HCT116 (cell line): ENCODE measurements at regions not wholly inside any gene's neighbourhood (a gene's known extent, or its start where the extent isn't known, plus 50 kb on each side); places are given as distances from the start of the nearest gene placed in this dataset.

Source experiments
- ATAC-seq: fragments of 200-7000 bp; cut with Tn5 transposase; 2 replicates; pipeline ENCODE4 v1.9.1; 2020; ENCODE audit warnings: mild to moderate bottlenecking, moderate library complexity
- BruUV-seq: library from RNA; stranded (reverse); fragments of 400-500 nt; replicated peaks from 2 replicates; lab custom pipeline; 2021; lab: Mats Ljungman, UMichigan
- CTCF ChIA-PET: fragments of 300-600 bp; sonication (Branson Sonifier 250); formaldehyde crosslinking; loops from one replicate; lab custom pipeline; 2021; ENCODE audit warnings: antibody characterized with exemption; lab: Charles Lee
- POLR2A ChIA-PET: fragments of 300-600, 350-600 bp; sonication (Branson Sonifier 250); formaldehyde crosslinking; loops from one replicate; lab custom pipeline; 2021; ENCODE audit warnings: antibody characterized with exemption; lab: Charles Lee
- RAD21 ChIA-PET, 2 experiments: fragments of 300-600 bp; sonication (Branson Sonifier 250); formaldehyde crosslinking; loops; one replicate each; lab custom pipeline; 2023; ENCODE audit warnings: low total read pairs in 2 of 2; ENCODE audit not compliant: uncharacterized antibody in 2 of 2, unreplicated experiment in 2 of 2, low non-redundant PET in 1 of 2; lab: Charles Lee
- DNase-seq: peaks from one replicate; pipeline ENCODE4 v3.0.0-alpha.2; 2010; ENCODE audit warnings: low read depth, low spot score
- H2AFZ ChIP-seq: fragments of 200-600 bp; shearing (Covaris generic), sonication (generic); 2 replicates; pipeline ENCODE4 v1.6.1; 2017; ENCODE audit warnings: low read depth, mixed run types, mixed read lengths, antibody characterized with exemption, low read length; ENCODE audit not compliant: poor library complexity, severe bottlenecking
- H3K27ac ChIP-seq: 2 replicates; pipeline ENCODE4 v1.5.1; 2012; ENCODE audit warnings: low read depth, low read length
- H3K27me3 ChIP-seq: fragments of 200-600 bp; sonication (generic); 2 replicates; pipeline ENCODE4 v1.6.1; 2016; ENCODE audit warnings: mixed run types, low read length, mixed read lengths; ENCODE audit not compliant: insufficient read depth
- H3K36me3 ChIP-seq, 2 experiments: fragments of 200-500 bp in 1 of 2; fragments of 200-600 bp in 1 of 2; sonication (Bioruptor generic) in 1 of 2; sonication (generic) in 1 of 2; 2 replicates each; pipeline versions ENCODE4 v1.5.1 to v1.6.1; 2014 to 2016; ENCODE audit warnings: low read length in 2 of 2, inconsistent platforms in 1 of 2, mixed read lengths in 1 of 2, mixed run types in 1 of 2; ENCODE audit not compliant: insufficient read depth in 2 of 2, control insufficient read depth in 1 of 2
- H3K4me1 ChIP-seq, 2 experiments: fragments of 200-600 bp in 1 of 2; sonication (generic) in 1 of 2; 2 replicates each; pipeline versions ENCODE4 v1.5.1 to v1.6.1; 2012 to 2017; ENCODE audit warnings: low read length in 2 of 2, inconsistent platforms in 1 of 2, mild to moderate bottlenecking in 1 of 2, mixed read lengths in 1 of 2, mixed run types in 1 of 2, moderate library complexity in 1 of 2; ENCODE audit not compliant: insufficient read depth in 2 of 2, control insufficient read depth in 1 of 2
- H3K4me2 ChIP-seq: fragments of 200-600 bp; sonication (generic); 2 replicates; pipeline ENCODE4 v1.6.1; 2017; ENCODE audit warnings: mixed run types, low read length, mixed read lengths
- H3K4me3 ChIP-seq, 2 experiments: fragments of 200-600 bp in 1 of 2; sonication (generic) in 1 of 2; replicated peaks in 1 of 2; 2 replicates each; pipeline ENCODE4 v1.5.1; 2011 to 2016; ENCODE audit warnings: low read length in 2 of 2, control low read depth in 1 of 2, low read depth in 1 of 2, mild to moderate bottlenecking in 1 of 2, mixed read lengths in 1 of 2, mixed run types in 1 of 2
- H3K79me2 ChIP-seq: fragments of 200-600 bp; sonication (generic); 2 replicates; pipeline ENCODE4 v1.6.1; 2017; ENCODE audit warnings: mild to moderate bottlenecking, mixed run types, low read length, moderate library complexity, mixed read lengths; ENCODE audit not compliant: insufficient read depth
- H3K9ac ChIP-seq: fragments of 200-600 bp; sonication (generic); 2 replicates; pipeline ENCODE4 v1.6.1; 2016; ENCODE audit warnings: low read length, mixed read lengths
- H3K9me2 ChIP-seq: fragments of 200-600 bp; sonication (generic), shearing (Covaris generic); 2 replicates; pipeline ENCODE4 v1.6.1; 2017; ENCODE audit warnings: mixed run types, mild to moderate bottlenecking, moderate library complexity; ENCODE audit not compliant: insufficient read depth
- H3K9me3 ChIP-seq, 2 experiments: fragments of 200-500 bp in 1 of 2; fragments of 200-600 bp in 1 of 2; sonication (Bioruptor generic) in 1 of 2; sonication (generic) in 1 of 2; 2 replicates each; pipeline ENCODE4 v1.6.1; 2014 to 2017; ENCODE audit warnings: low read length in 2 of 2, mixed read lengths in 2 of 2, inconsistent platforms in 1 of 2, low read depth in 1 of 2, mild to moderate bottlenecking in 1 of 2, mixed run types in 1 of 2, moderate library complexity in 1 of 2; ENCODE audit not compliant: control insufficient read depth in 1 of 2, insufficient read depth in 1 of 2
- H4K20me1 ChIP-seq: fragments of 200-600 bp; sonication (generic), shearing (Covaris generic); 2 replicates; pipeline ENCODE4 v1.6.1; 2017; ENCODE audit warnings: mixed run types, mild to moderate bottlenecking, moderate library complexity; ENCODE audit not compliant: insufficient read depth
- ATF3 ChIP-seq: IDR thresholded peaks from 2 replicates; pipeline ENCODE4 v1.6.1; 2012
- CTCF ChIP-seq, 3 experiments: fragments of 200-600 bp in 1 of 3; sonication (generic) in 1 of 3; IDR thresholded peaks in 2 of 3; conservative IDR thresholded peaks in 1 of 3; 2 replicates each; pipeline ENCODE4 v1.5.1; 2012 to 2017; ENCODE audit warnings: low read depth in 2 of 3, low read length in 2 of 3, antibody characterized with exemption in 1 of 3, borderline replicate concordance in 1 of 3, control low read depth in 1 of 3, mild to moderate bottlenecking in 1 of 3, mixed read lengths in 1 of 3, mixed run types in 1 of 3, moderate library complexity in 1 of 3; ENCODE audit not compliant: insufficient read depth in 1 of 3
- EGR1 ChIP-seq: IDR thresholded peaks from 2 replicates; pipeline ENCODE4 v1.6.1; 2012; ENCODE audit warnings: low read depth
- ELF1 ChIP-seq: IDR thresholded peaks from 2 replicates; pipeline ENCODE4 v1.6.1; 2012; ENCODE audit warnings: low read depth, borderline replicate concordance
- EZH2 ChIP-seq: fragments of 200-600 bp; sonication (generic); IDR thresholded peaks from 2 replicates; pipeline ENCODE4 v1.6.1; 2017; ENCODE audit warnings: antibody characterized with exemption, mixed run types
- FOSL1 ChIP-seq: IDR thresholded peaks from 2 replicates; pipeline ENCODE4 v1.6.1; 2012; ENCODE audit warnings: low read depth
- MAX ChIP-seq: IDR thresholded peaks from 2 replicates; pipeline ENCODE4 v1.6.1; 2012
- POLR2A ChIP-seq: IDR thresholded peaks from 2 replicates; pipeline ENCODE4 v1.7.0; 2011; ENCODE audit warnings: borderline replicate concordance; ENCODE audit not compliant: insufficient read depth, insufficient read length; ENCODE audit errors: extremely low read depth
- POLR2AphosphoS5 ChIP-seq: IDR thresholded peaks from 2 replicates; pipeline ENCODE4 v1.6.1; 2011; ENCODE audit warnings: mild to moderate bottlenecking, low read depth, low read length, moderate library complexity
- RAD21 ChIP-seq: IDR thresholded peaks from 2 replicates; pipeline ENCODE4 v1.6.1; 2012; ENCODE audit warnings: low read depth, mild to moderate bottlenecking
- REST ChIP-seq: IDR thresholded peaks from 2 replicates; pipeline ENCODE4 v1.6.1; 2012; ENCODE audit warnings: low read depth
- SIN3A ChIP-seq: IDR thresholded peaks from 2 replicates; pipeline ENCODE4 v1.6.1; 2012; ENCODE audit warnings: low read depth
- SRF ChIP-seq: IDR thresholded peaks from 2 replicates; pipeline ENCODE4 v1.6.1; 2012; ENCODE audit warnings: low read depth
- TCF7L2 ChIP-seq: IDR thresholded peaks from 2 replicates; pipeline ENCODE4 v1.7.0; 2011; ENCODE audit warnings: borderline replicate concordance, inconsistent platforms; ENCODE audit not compliant: insufficient read depth, insufficient read length; ENCODE audit errors: extremely low read depth
- YY1 ChIP-seq: IDR thresholded peaks from 2 replicates; pipeline ENCODE4 v1.6.1; 2011; ENCODE audit warnings: low read length, low read depth, moderate library complexity, mild to moderate bottlenecking; ENCODE audit not compliant: insufficient replicate concordance; ENCODE audit errors: extremely low read depth
- ZBTB33 ChIP-seq: IDR thresholded peaks from 2 replicates; pipeline ENCODE4 v1.6.1; 2011; ENCODE audit warnings: mild to moderate bottlenecking, low read length, moderate library complexity; ENCODE audit not compliant: insufficient replicate concordance; ENCODE audit errors: extremely low read depth
- ZFX ChIP-seq: fragments of 450-650 bp; IDR thresholded peaks from 2 replicates; pipeline ENCODE4 v1.6.1; 2017
- ZNF274 ChIP-seq: fragments of 200-500 bp; sonication (Bioruptor generic); IDR thresholded peaks from 2 replicates; pipeline ENCODE4 v1.6.1; 2014; ENCODE audit warnings: mild to moderate bottlenecking, low read depth, low read length, inconsistent platforms
- intact Hi-C: fragments of 100-400 bp; cut with micrococcal nuclease; formaldehyde crosslinking; loops from 2 replicates; pipeline ENCODE4 v1.10.0; 2022

GRCh38 chr2:236647621-236648020 is 78.0 kb downstream of the ACKR3 start:
- Histone ChIP-seq H3K4me1 (peaks cover under 1 to 3% of the 10 kb centered on the region in 2 experiments; a peak in 2 of 4 replicates), H4K20me1 (no peaks in the 10 kb centered on the region), H3K9me3 (no peaks in the 10 kb centered on the region), H3K27me3 (peaks cover 40% of the 10 kb centered on the region), H3K4me3 (no peak overlapping the region), H3K4me2 (no peak overlapping the region), H3K9me2 (no peaks in the 10 kb centered on the region), H3K9ac (no peak overlapping the region), H3K79me2 (no peaks in the 10 kb centered on the region), H3K36me3 (no peaks in the 10 kb centered on the region), H3K27ac (no peak overlapping the region), H2AFZ (no peak overlapping the region)
- no peak for TF ChIP-seq EGR1
- TF ChIP-seq MAX = no peak
- TF ChIP-seq ELF1 = no peak
- TF ChIP-seq RAD21 = no peak
- no peak for TF ChIP-seq ATF3
- TF ChIP-seq ZNF274 = no peak
- TF ChIP-seq TCF7L2 = no peak
- no peak for TF ChIP-seq YY1
- no peak for TF ChIP-seq EZH2
- TF ChIP-seq SIN3A = no peak
- TF ChIP-seq POLR2A = no peak
- TF ChIP-seq FOSL1 = no peak
- TF ChIP-seq SRF = no peak
- no peak for TF ChIP-seq ZBTB33
- TF ChIP-seq POLR2AphosphoS5 = no peak
- no peak for TF ChIP-seq REST
- no peak for TF ChIP-seq ZFX
- TF ChIP-seq CTCF (IDR thresholded peaks at IDR 0.05 in 2 of 3, conservative IDR thresholded peaks at IDR 0.05 in 1 of 3; ENCODE audit: borderline replicate concordance in 1 of 3, insufficient read depth in 1 of 3, low read depth in 2 of 3, low read length in 2 of 3) = no peak
- no peak for ATAC-seq
- DNase-seq = no peak
- CTCF ChIA-PET = no interaction called here
- RAD21 ChIA-PET = no interaction called here
- intact Hi-C loops = no loop called here
- no TSS peak for BruUV-seq
- POLR2A ChIA-PET = no interaction called here
